Astrocyte (in vitro differentiated cells and primary cell): ENCODE measurements at regions not wholly inside any gene's neighbourhood (a gene's known extent, or its start where the extent isn't known, plus 50 kb on each side); places are given as distances from the start of the nearest gene placed in this dataset.
A peak's percentile ranks its signal among the peaks of the same experiment; 100 is the strongest.

Source experiments
- DNase-seq: peaks from one replicate; pipeline ENCODE4 v3.0.0-alpha.2; 2010; ENCODE audit warnings: low read depth
- FAIRE-seq: peaks from 2 replicates; lab custom pipeline; 2011; peaks lifted over from hg19 to GRCh38; lab: Jason Lieb, UNC
- H2AFZ ChIP-seq: 2 replicates; pipeline ENCODE4 v1.6.0; 2012; ENCODE audit warnings: low read depth, low read length, inconsistent platforms
- H3K27ac ChIP-seq: 2 replicates; pipeline ENCODE4 v1.5.1; 2011; ENCODE audit warnings: low read depth, low read length, inconsistent platforms
- H3K27me3 ChIP-seq: 2 replicates; pipeline ENCODE4 v1.6.0; 2011; ENCODE audit warnings: low read length, inconsistent platforms; ENCODE audit not compliant: insufficient read depth
- H3K36me3 ChIP-seq: 2 replicates; pipeline ENCODE4 v1.5.1; 2011; ENCODE audit warnings: low read length, inconsistent platforms; ENCODE audit not compliant: insufficient read depth
- H3K4me1 ChIP-seq: 2 replicates; pipeline ENCODE4 v1.5.1; 2011; ENCODE audit warnings: low read length, inconsistent platforms; ENCODE audit not compliant: insufficient read depth
- H3K4me2 ChIP-seq: 2 replicates; pipeline ENCODE4 v1.6.0; 2012; ENCODE audit warnings: low read length, inconsistent platforms
- H3K4me3 ChIP-seq: 2 replicates; pipeline ENCODE4 v1.5.1; 2011; ENCODE audit warnings: low read depth, mild to moderate bottlenecking, low read length, inconsistent platforms; ENCODE audit not compliant: insufficient read depth
- H3K79me2 ChIP-seq: 2 replicates; pipeline ENCODE4 v1.6.0; 2012; ENCODE audit warnings: mild to moderate bottlenecking, low read length, inconsistent platforms; ENCODE audit not compliant: insufficient read depth
- H3K9ac ChIP-seq: 2 replicates; pipeline ENCODE4 v1.6.0; 2012; ENCODE audit warnings: mild to moderate bottlenecking, low read length, inconsistent platforms
- H3K9me3 ChIP-seq: 2 replicates; pipeline ENCODE4 v1.5.1; 2012; ENCODE audit warnings: low read depth, mild to moderate bottlenecking, low read length, inconsistent platforms; ENCODE audit not compliant: insufficient read depth
- H4K20me1 ChIP-seq: 2 replicates; pipeline ENCODE4 v1.6.0; 2012; ENCODE audit warnings: low read length, inconsistent platforms; ENCODE audit not compliant: insufficient read depth
- H3K27ac Mint-ChIP-seq: one replicate; pipeline ENCODE4 v1.8.0; 2021; ENCODE audit warnings: mild to moderate bottlenecking, mixed read lengths; ENCODE audit not compliant: unreplicated experiment
- H3K27me3 Mint-ChIP-seq: one replicate; pipeline ENCODE4 v1.8.0; 2021; ENCODE audit warnings: low read depth, mixed read lengths; ENCODE audit not compliant: unreplicated experiment
- H3K36me3 Mint-ChIP-seq: one replicate; pipeline ENCODE4 v1.8.0; 2021; ENCODE audit warnings: low read depth, mixed read lengths; ENCODE audit not compliant: unreplicated experiment
- H3K4me1 Mint-ChIP-seq: one replicate; pipeline ENCODE4 v1.8.0; 2021; ENCODE audit warnings: low read depth, mixed read lengths; ENCODE audit not compliant: unreplicated experiment
- H3K4me3 Mint-ChIP-seq: one replicate; pipeline ENCODE4 v1.8.0; 2021; ENCODE audit warnings: mild to moderate bottlenecking, moderate library complexity, mixed read lengths; ENCODE audit not compliant: unreplicated experiment
- H3K9me3 Mint-ChIP-seq: one replicate; pipeline ENCODE4 v1.8.0; 2021; ENCODE audit warnings: mild to moderate bottlenecking, mixed read lengths; ENCODE audit not compliant: unreplicated experiment
- EZH2 ChIP-seq: IDR thresholded peaks from 2 replicates; pipeline ENCODE4 v1.6.1; 2012; ENCODE audit warnings: mild to moderate bottlenecking, low read length, inconsistent platforms; ENCODE audit not compliant: insufficient read depth
- TF ChIP-seq, protein P1 (sequence below): IDR thresholded peaks from 2 replicates; pipeline ENCODE4 v1.5.1; 2011; ENCODE audit warnings: low read depth, mild to moderate bottlenecking, inconsistent platforms, low read length, moderate library complexity; ENCODE audit not compliant: insufficient read depth

DNA sequence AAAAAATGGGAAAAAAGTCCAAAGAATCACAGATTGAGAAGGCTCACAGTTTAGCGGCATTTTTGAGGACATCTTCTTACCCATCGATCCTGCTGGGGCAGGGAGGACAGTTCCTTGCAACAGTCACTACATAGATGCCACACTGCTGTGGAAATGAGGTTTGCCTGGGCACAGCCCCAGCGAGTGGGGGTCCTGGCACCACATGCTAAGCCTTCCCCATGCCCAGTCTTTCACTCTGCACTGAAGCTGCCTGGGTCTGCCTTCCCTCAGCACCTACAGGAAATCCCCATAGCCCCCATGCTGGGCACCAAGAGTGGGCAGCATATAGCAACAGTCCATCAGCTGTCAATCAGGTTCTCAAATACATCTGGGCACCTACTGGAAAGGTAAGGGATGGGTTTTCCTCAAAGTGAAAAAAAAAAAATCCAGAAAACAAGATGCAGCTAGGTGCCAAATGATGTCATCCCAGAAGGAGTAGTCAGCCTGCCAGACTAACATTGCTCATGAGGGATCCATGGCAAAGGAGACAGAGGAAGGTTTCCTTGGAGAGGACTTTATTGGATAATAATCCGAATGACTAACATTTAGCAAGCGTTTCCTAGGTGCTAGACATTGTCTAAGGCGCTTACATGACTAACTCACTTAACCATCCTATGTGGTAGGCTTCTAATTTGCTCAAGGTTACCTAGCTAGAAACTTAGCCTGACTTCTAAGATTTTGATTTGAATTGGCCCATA, 125.7 kb upstream of the CXCL12 start:
- no peaks in the 10 kb centered on the region for H4K20me1 ChIP-seq
- H3K9ac ChIP-seq, result peak overlapping the region; percentile 15
- Mint-ChIP-seq H3K9me3 (no peaks in the 10 kb centered on the region), H3K27me3 (peaks cover 21% of the 10 kb centered on the region), H3K4me3 (no peak overlapping the region), H3K4me1 (peaks cover 2% of the 10 kb centered on the region), H3K36me3 (no peaks in the 10 kb centered on the region), H3K27ac (no peak overlapping the region)
- no peaks in the 10 kb centered on the region for H3K27me3 ChIP-seq
- H3K4me2 ChIP-seq, result no peak overlapping the region
- H3K4me3 ChIP-seq, result no peak overlapping the region
- no peaks in the 10 kb centered on the region for H3K79me2 ChIP-seq
- DNase-seq (peak; percentile 91), FAIRE-seq (peak; percentile 71)
- TF ChIP-seq, protein P1, sequence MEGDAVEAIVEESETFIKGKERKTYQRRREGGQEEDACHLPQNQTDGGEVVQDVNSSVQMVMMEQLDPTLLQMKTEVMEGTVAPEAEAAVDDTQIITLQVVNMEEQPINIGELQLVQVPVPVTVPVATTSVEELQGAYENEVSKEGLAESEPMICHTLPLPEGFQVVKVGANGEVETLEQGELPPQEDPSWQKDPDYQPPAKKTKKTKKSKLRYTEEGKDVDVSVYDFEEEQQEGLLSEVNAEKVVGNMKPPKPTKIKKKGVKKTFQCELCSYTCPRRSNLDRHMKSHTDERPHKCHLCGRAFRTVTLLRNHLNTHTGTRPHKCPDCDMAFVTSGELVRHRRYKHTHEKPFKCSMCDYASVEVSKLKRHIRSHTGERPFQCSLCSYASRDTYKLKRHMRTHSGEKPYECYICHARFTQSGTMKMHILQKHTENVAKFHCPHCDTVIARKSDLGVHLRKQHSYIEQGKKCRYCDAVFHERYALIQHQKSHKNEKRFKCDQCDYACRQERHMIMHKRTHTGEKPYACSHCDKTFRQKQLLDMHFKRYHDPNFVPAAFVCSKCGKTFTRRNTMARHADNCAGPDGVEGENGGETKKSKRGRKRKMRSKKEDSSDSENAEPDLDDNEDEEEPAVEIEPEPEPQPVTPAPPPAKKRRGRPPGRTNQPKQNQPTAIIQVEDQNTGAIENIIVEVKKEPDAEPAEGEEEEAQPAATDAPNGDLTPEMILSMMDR, result no peak
- TF ChIP-seq EZH2, result no peak
- H3K4me1 ChIP-seq, result peaks cover 6% of the 10 kb centered on the region
- H3K9me3 ChIP-seq, result no peaks in the 10 kb centered on the region
- H3K27ac ChIP-seq, result peak overlapping the region; percentile 59
- H3K36me3 ChIP-seq, result no peaks in the 10 kb centered on the region
- no peak overlapping the region for H2AFZ ChIP-seq

DNA sequence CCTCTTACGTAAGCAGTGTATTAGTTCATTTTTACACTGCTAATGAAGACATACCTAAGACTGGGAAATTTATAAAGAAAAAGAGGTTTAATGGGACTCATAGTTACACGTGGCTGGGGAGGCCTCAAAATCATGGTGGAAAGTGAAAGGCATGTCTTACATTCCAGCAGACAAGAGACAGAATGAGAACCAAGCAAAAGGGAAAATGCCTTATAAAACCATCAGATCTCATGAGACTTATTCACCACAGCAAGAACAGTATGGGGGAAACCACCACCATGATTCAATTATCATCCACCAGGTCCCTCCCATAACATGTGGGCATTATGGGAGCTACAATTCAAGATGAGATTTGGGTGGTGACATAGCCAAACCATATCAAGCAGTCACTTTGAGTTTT, 126.3 kb upstream of the CXCL12 start:
- Mint-ChIP-seq H3K9me3 (peaks cover 2% of the 10 kb centered on the region), H3K36me3 (no peaks in the 10 kb centered on the region), H3K27me3 (peaks cover 23% of the 10 kb centered on the region), H3K4me1 (peaks cover 2% of the 10 kb centered on the region), H3K27ac (peak overlapping the region; percentile 7), H3K4me3 (no peak overlapping the region)
- Histone ChIP-seq H3K9me3 (no peaks in the 10 kb centered on the region), H3K4me3 (no peak overlapping the region), H4K20me1 (no peaks in the 10 kb centered on the region), H3K36me3 (no peaks in the 10 kb centered on the region), H3K27ac (peak overlapping the region; percentile 59), H3K4me1 (peaks cover 6% of the 10 kb centered on the region), H2AFZ (no peak overlapping the region), H3K4me2 (no peak overlapping the region), H3K79me2 (no peaks in the 10 kb centered on the region), H3K27me3 (no peaks in the 10 kb centered on the region), H3K9ac (peak overlapping the region; percentile 15)
- DNase-seq, result no peak
- no peak for TF ChIP-seq EZH2
- TF ChIP-seq, protein P1, result no peak
- FAIRE-seq, result no peak

DNA sequence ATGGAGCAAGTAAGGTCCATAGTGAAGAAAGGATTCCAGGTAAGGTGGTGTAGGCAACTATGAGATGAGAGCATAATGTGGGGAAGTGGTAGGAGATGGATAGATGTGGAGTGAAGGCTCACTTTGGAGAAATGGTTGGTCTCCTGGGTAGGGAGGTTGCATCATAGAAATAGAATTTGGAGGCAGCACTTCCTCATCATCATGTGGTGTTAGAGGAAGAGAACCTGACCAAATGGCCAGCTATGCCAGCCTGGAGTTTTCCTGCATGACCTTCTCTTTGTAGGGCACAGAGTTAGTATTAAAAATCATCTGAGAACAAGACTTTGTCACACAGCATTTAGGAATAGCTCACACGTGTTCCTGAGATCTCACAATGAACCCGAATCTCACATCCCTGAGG, 126.7 kb upstream of the CXCL12 start:
- Histone ChIP-seq H4K20me1 (no peaks in the 10 kb centered on the region), H3K9ac (no peak overlapping the region), H3K27me3 (no peaks in the 10 kb centered on the region), H3K4me2 (no peak overlapping the region), H3K4me1 (peaks cover 6% of the 10 kb centered on the region), H3K9me3 (no peaks in the 10 kb centered on the region), H3K4me3 (no peak overlapping the region), H3K36me3 (no peaks in the 10 kb centered on the region), H2AFZ (no peak overlapping the region), H3K79me2 (no peaks in the 10 kb centered on the region), H3K27ac (peak overlapping the region; percentile 59)
- H3K4me3 Mint-ChIP-seq, result no peak overlapping the region
- TF ChIP-seq, protein P1, result no peak
- no peak for TF ChIP-seq EZH2
- H3K9me3 Mint-ChIP-seq, result peaks cover 2% of the 10 kb centered on the region
- peaks cover 23% of the 10 kb centered on the region for H3K27me3 Mint-ChIP-seq
- DNase-seq (no peak), FAIRE-seq (no peak)
- H3K36me3 Mint-ChIP-seq, result no peaks in the 10 kb centered on the region
- peak overlapping the region; percentile 7 for H3K27ac Mint-ChIP-seq
- peaks cover 2% of the 10 kb centered on the region for H3K4me1 Mint-ChIP-seq
